ENCODE measurements at regions not wholly inside any gene's neighbourhood (a gene's known extent, or its start where the extent isn't known, plus 50 kb on each side); places are given as distances from the start of the nearest gene placed in this dataset.

GRCh38 chr3:124410471-124410870 lies 319.8 kb upstream of the UMPS start:
- TF ChIP-seq CTCF (IDR thresholded peaks at IDR 0.05), result no peak
- no peak for TF ChIP-seq POLR2A (IDR thresholded peaks at IDR 0.05)

Measured in Peyer's patch (tissue), 4 donors.